A673 (cell line): ENCODE measurements at regions not wholly inside any gene's neighbourhood (a gene's known extent, or its start where the extent isn't known, plus 50 kb on each side); places are given as distances from the start of the nearest gene placed in this dataset.

ENCODE experiments used
- BruUV-seq: library from RNA; stranded (reverse); fragments of 400-500 nt; replicated peaks from 2 replicates; lab custom pipeline; 2021; lab: Mats Ljungman, UMichigan
- CTCF ChIA-PET: fragments of 300-600 bp; sonication (Branson Sonifier 250); formaldehyde crosslinking; loops from one replicate; lab custom pipeline; 2022; ENCODE audit warnings: antibody characterized with exemption; lab: Charles Lee
- POLR2A ChIA-PET: fragments of 300-600 bp; sonication (Branson Sonifier 250); formaldehyde crosslinking; loops from one replicate; lab custom pipeline; 2022; ENCODE audit warnings: antibody characterized with exemption; ENCODE audit not compliant: low non-redundant PET; lab: Charles Lee
- DNase-seq: peaks from one replicate; pipeline ENCODE4 v3.0.0-alpha.2; 2015; ENCODE audit warnings: low spot score
- H3K27ac ChIP-seq: fragments of 200-600 bp; sonication (generic); 2 replicates; pipeline ENCODE4 v1.5.1; 2016; ENCODE audit warnings: mixed run types, low read depth, mild to moderate bottlenecking, mixed read lengths, antibody characterized with exemption, low read length; ENCODE audit not compliant: poor library complexity, severe bottlenecking
- H3K27me3 ChIP-seq: fragments of 200-600 bp; sonication (generic); replicated peaks from 2 replicates; pipeline ENCODE4 v1.6.1; 2017; ENCODE audit warnings: mixed run types, low read depth, mild to moderate bottlenecking, mixed read lengths, antibody characterized with exemption, low read length; ENCODE audit not compliant: insufficient read depth, poor library complexity
- H3K36me3 ChIP-seq: fragments of 200-600 bp; sonication (generic); 2 replicates; pipeline ENCODE4 v1.6.1; 2016; ENCODE audit warnings: mixed run types, mild to moderate bottlenecking, mixed read lengths, antibody characterized with exemption, low read length; ENCODE audit not compliant: insufficient read depth, poor library complexity, severe bottlenecking
- H3K4me1 ChIP-seq: fragments of 200-600 bp; sonication (generic); 2 replicates; pipeline ENCODE4 v1.6.1; 2017; ENCODE audit warnings: mixed run types, mild to moderate bottlenecking, mixed read lengths, antibody characterized with exemption, low read length; ENCODE audit not compliant: insufficient read depth, poor library complexity, severe bottlenecking
- H3K4me3 ChIP-seq: fragments of 200-600 bp; sonication (generic); 2 replicates; pipeline ENCODE4 v1.5.1; 2016; ENCODE audit warnings: low read depth, mixed run types, mild to moderate bottlenecking, mixed read lengths, low read length; ENCODE audit not compliant: poor library complexity, severe bottlenecking
- H3K9me3 ChIP-seq: fragments of 200-600 bp; sonication (generic); 2 replicates; pipeline ENCODE4 v1.6.1; 2016; ENCODE audit warnings: mixed run types, low read depth, mild to moderate bottlenecking, mixed read lengths, antibody characterized with exemption, low read length; ENCODE audit not compliant: poor library complexity, severe bottlenecking
- CTCF ChIP-seq: fragments of 300-800, 200-600 bp; sonication (generic); conservative IDR thresholded peaks from 2 replicates; pipeline ENCODE4 v1.5.1; 2017; ENCODE audit warnings: low read depth, mild to moderate bottlenecking, antibody characterized with exemption, low read length, moderate library complexity, mixed read lengths
- EZH2 ChIP-seq: fragments of 200-600 bp; sonication (generic); IDR thresholded peaks from 2 replicates; pipeline ENCODE4 v1.6.1; 2017; ENCODE audit warnings: borderline replicate concordance, low read depth, mild to moderate bottlenecking, mixed read lengths, antibody characterized with exemption, low read length; ENCODE audit not compliant: poor library complexity, severe bottlenecking
- intact Hi-C: fragments of 100-400 bp; cut with micrococcal nuclease; formaldehyde crosslinking; loops from one replicate; pipeline ENCODE4 v1.10.0; 2022; ENCODE audit not compliant: unreplicated experiment

- Histone ChIP-seq H3K4me3 (no peak overlapping the region), H3K27ac (no peak overlapping the region), H3K9me3 (no peaks in the 10 kb centered on the region), H3K4me1 (no peaks in the 10 kb centered on the region), H3K36me3 (no peaks in the 10 kb centered on the region), H3K27me3 (no peaks in the 10 kb centered on the region)
- TF ChIP-seq EZH2 (no peak), CTCF (no peak)
- POLR2A ChIA-PET, result no interaction called here
- BruUV-seq, result no TSS peak
- no peak for DNase-seq
- CTCF ChIA-PET, result interaction anchor here (0.7 kb wide), 1 partner anchor 12 kb away, joined by 3 read pairs; no protein-coding TSS in a partner anchor
- intact Hi-C loops, result no loop called here
These were observed 147.8 kb upstream of the EEPD1 start for GRCh38 chr7:36005293-36005692.

- ChIA-PET CTCF (no interaction called here), POLR2A (no interaction called here)
- intact Hi-C loops, result no loop called here
- Histone ChIP-seq H3K9me3 (no peaks in the 10 kb centered on the region), H3K27me3 (no peaks in the 10 kb centered on the region), H3K27ac (no peak overlapping the region), H3K4me1 (no peaks in the 10 kb centered on the region), H3K36me3 (no peaks in the 10 kb centered on the region), H3K4me3 (no peak overlapping the region)
- DNase-seq, result no peak
- TF ChIP-seq EZH2 (no peak), CTCF (no peak)
- BruUV-seq, result no TSS peak
These were observed 147.2 kb upstream of the EEPD1 start for GRCh38 chr7:36005876-36006275.

- no peaks in the 10 kb centered on the region for H3K27me3 ChIP-seq
- no peak overlapping the region for H3K4me3 ChIP-seq
- ChIA-PET CTCF (no interaction called here), POLR2A (no interaction called here)
- no TSS peak for BruUV-seq
- intact Hi-C loops, result no loop called here
- no peak for DNase-seq
- no peaks in the 10 kb centered on the region for H3K9me3 ChIP-seq
- peaks cover 4% of the 10 kb centered on the region for H3K4me1 ChIP-seq
- TF ChIP-seq EZH2 (no peak), CTCF (no peak)
- H3K27ac ChIP-seq, result no peak overlapping the region
- H3K36me3 ChIP-seq, result no peaks in the 10 kb centered on the region
These were observed 146.3 kb upstream of the EEPD1 start for GRCh38 chr7:36006636-36007229.
